22Rv1 (cell line): ENCODE measurements at regions not wholly inside any gene's neighbourhood (a gene's known extent, or its start where the extent isn't known, plus 50 kb on each side); places are given as distances from the start of the nearest gene placed in this dataset.

ENCODE experiments used
- CTCF ChIP-seq: fragments of 450-650 bp; IDR thresholded peaks from 2 replicates; pipeline ENCODE4 v1.5.1; 2017; ENCODE audit warnings: mild to moderate bottlenecking
- ZFX ChIP-seq: fragments of 450-650 bp; IDR thresholded peaks from 2 replicates; pipeline ENCODE4 v1.6.1; 2017; ENCODE audit warnings: antibody characterized with exemption, borderline replicate concordance

GRCh38 chr2:137892739-137893138 is 71.5 kb upstream of the HNMT start:
- TF ChIP-seq CTCF (no peak), ZFX (no peak)
